Smooth muscle cell (in vitro differentiated cells): ENCODE measurements at regions not wholly inside any gene's neighbourhood (a gene's known extent, or its start where the extent isn't known, plus 50 kb on each side); places are given as distances from the start of the nearest gene placed in this dataset.

Experiments used
- DNase-seq: peaks from one replicate; lab custom pipeline; 2025; ENCODE audit not compliant: unreplicated experiment; lab: John Stamatoyannopoulos, UW
- H2AFZ ChIP-seq: fragments of 200-600 bp; sonication (generic); 2 replicates; pipeline ENCODE4 v1.6.0; 2016; ENCODE audit warnings: antibody characterized with exemption, low read depth, mild to moderate bottlenecking
- H3F3A ChIP-seq: fragments of 200-600 bp; sonication (generic); 2 replicates; pipeline ENCODE4 v1.6.0; 2017; ENCODE audit warnings: antibody characterized with exemption, low read depth
- H3K27ac ChIP-seq: fragments of 200-600 bp; sonication (generic); 2 replicates; pipeline ENCODE4 v1.5.1; 2016; ENCODE audit warnings: low read depth, mild to moderate bottlenecking
- H3K27me3 ChIP-seq: fragments of 200-600 bp; sonication (generic); 2 replicates; pipeline ENCODE4 v1.6.1; 2016; ENCODE audit warnings: low read depth, mild to moderate bottlenecking
- H3K36me3 ChIP-seq: fragments of 200-600 bp; sonication (generic); 2 replicates; pipeline ENCODE4 v1.5.1; 2016; ENCODE audit warnings: low read depth
- H3K4me1 ChIP-seq: fragments of 200-600 bp; sonication (generic); 2 replicates; pipeline ENCODE4 v1.5.1; 2016; ENCODE audit warnings: low read depth
- H3K4me2 ChIP-seq: fragments of 200-600 bp; sonication (generic); 2 replicates; pipeline ENCODE4 v1.6.0; 2016; ENCODE audit warnings: mild to moderate bottlenecking
- H3K4me3 ChIP-seq: fragments of 200-600 bp; sonication (generic); 2 replicates; pipeline ENCODE4 v1.5.1; 2016; ENCODE audit warnings: mild to moderate bottlenecking
- H3K79me2 ChIP-seq: fragments of 200-600 bp; sonication (generic); 2 replicates; pipeline ENCODE4 v1.6.0; 2016; ENCODE audit warnings: low read depth, mild to moderate bottlenecking
- H3K9ac ChIP-seq: fragments of 200-600 bp; sonication (generic); 2 replicates; pipeline ENCODE4 v1.6.0; 2016; ENCODE audit warnings: low read depth
- H3K9me3 ChIP-seq: fragments of 200-600 bp; sonication (generic); replicated peaks from 2 replicates; pipeline ENCODE4 v1.5.1; 2016; ENCODE audit warnings: low read depth
- H4K20me1 ChIP-seq: fragments of 200-600 bp; sonication (generic); 2 replicates; pipeline ENCODE4 v1.6.0; 2016; ENCODE audit warnings: low read depth
- WGBS: methylation state at CpG from one replicate; pipeline ENCODE4 v1.1.7; 2016; ENCODE audit warnings: low lambda C conversion rate; 5-methylcytosine and 5-hydroxymethylcytosine counted together
- TF ChIP-seq, protein P1 (sequence below): fragments of 200-600 bp; sonication (generic); IDR thresholded peaks from 2 replicates; pipeline ENCODE4 v1.5.1; 2017; ENCODE audit warnings: borderline replicate concordance, mild to moderate bottlenecking, antibody characterized with exemption; ENCODE audit not compliant: insufficient read depth, poor library complexity, severe bottlenecking

DNA sequence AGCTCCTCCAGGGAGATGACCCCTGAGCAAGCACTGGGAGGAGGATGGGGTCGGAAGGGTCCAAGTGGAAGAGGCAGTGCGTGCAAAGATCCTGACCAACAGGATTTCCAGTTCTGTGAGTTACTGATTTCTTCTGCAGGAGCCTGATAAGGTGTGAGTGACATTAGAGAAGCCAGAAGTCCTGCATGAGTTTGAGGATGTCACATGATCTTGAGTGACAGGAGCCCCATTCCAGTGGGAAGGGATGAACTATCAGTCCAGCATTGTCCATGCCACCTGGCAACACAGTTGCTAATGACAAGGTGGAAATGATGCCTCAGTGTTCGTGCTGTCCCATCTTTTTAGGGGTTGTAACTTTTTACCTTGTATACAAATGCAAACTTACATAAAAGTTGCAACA, 285.1 kb upstream of the HDAC4 start:
- H3K4me1 ChIP-seq: no peaks in the 10 kb centered on the region
- H2AFZ ChIP-seq: no peak overlapping the region
- TF ChIP-seq, protein P1, sequence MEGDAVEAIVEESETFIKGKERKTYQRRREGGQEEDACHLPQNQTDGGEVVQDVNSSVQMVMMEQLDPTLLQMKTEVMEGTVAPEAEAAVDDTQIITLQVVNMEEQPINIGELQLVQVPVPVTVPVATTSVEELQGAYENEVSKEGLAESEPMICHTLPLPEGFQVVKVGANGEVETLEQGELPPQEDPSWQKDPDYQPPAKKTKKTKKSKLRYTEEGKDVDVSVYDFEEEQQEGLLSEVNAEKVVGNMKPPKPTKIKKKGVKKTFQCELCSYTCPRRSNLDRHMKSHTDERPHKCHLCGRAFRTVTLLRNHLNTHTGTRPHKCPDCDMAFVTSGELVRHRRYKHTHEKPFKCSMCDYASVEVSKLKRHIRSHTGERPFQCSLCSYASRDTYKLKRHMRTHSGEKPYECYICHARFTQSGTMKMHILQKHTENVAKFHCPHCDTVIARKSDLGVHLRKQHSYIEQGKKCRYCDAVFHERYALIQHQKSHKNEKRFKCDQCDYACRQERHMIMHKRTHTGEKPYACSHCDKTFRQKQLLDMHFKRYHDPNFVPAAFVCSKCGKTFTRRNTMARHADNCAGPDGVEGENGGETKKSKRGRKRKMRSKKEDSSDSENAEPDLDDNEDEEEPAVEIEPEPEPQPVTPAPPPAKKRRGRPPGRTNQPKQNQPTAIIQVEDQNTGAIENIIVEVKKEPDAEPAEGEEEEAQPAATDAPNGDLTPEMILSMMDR: no peak
- no peak overlapping the region for H3K9ac ChIP-seq
- no peak overlapping the region for H3K4me2 ChIP-seq
- H3K27me3 ChIP-seq: peaks cover 2% of the 10 kb centered on the region
- H3F3A ChIP-seq: no peaks in the 10 kb centered on the region
- H3K27ac ChIP-seq: no peak overlapping the region
- no peaks in the 10 kb centered on the region for H3K36me3 ChIP-seq
- no peak for DNase-seq
- no peaks in the 10 kb centered on the region for H3K79me2 ChIP-seq
- 82% methylated on average over 3 of the region's 3 CpGs for WGBS
- H3K4me3 ChIP-seq: no peak overlapping the region
- H4K20me1 ChIP-seq: no peaks in the 10 kb centered on the region
- H3K9me3 ChIP-seq: no peaks in the 10 kb centered on the region

DNA sequence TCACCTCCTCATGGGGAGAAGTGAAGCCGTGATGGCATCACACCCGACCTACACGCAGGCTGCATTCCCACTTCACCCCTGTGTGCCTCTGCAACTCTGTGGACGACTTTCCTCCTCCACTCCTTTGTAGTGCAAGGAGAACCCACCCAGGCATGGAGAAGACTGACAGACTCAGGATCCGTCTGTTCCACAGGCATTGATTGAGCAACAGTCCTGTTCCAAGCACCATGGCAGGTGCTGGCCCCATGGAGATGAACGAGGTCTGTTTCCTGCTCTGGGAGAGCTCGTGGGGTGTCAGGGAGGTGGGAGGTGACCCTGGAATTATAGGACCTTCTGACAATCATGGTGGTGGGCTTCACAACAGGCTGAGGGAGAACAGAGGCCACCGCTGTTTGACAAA, 284.7 kb upstream of the HDAC4 start:
- no peak overlapping the region for H3K27ac ChIP-seq
- peaks cover 5% of the 10 kb centered on the region for H3K27me3 ChIP-seq
- TF ChIP-seq, protein P1: no peak
- no peaks in the 10 kb centered on the region for H3K79me2 ChIP-seq
- no peak overlapping the region for H3K4me2 ChIP-seq
- H3F3A ChIP-seq: no peaks in the 10 kb centered on the region
- no peaks in the 10 kb centered on the region for H4K20me1 ChIP-seq
- WGBS: 90% methylated on average over 8 of the region's 8 CpGs
- H3K4me1 ChIP-seq: no peaks in the 10 kb centered on the region
- H3K4me3 ChIP-seq: no peak overlapping the region
- H2AFZ ChIP-seq: no peak overlapping the region
- DNase-seq: no peak
- no peaks in the 10 kb centered on the region for H3K9me3 ChIP-seq
- H3K36me3 ChIP-seq: no peaks in the 10 kb centered on the region
- no peak overlapping the region for H3K9ac ChIP-seq

DNA sequence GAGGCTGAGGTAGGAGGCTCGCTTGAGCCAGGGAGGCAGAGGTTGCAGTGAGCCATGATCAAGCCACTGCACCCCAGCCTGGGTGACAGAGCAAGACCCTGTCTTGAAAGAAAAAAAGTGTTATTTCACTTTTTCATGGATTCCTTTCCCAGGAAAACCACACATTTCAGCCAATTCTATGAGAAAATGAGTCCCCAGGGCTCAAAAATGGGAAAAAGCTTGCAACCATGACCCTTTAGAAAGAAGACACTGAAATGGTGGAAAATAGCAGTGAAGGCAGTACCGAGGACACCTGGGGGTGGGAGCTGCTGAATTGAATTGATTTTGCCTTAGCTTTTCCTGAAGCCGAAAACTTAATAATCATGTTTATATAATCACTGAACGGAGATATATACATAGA, 284.2 kb upstream of the HDAC4 start:
- no peaks in the 10 kb centered on the region for H3K36me3 ChIP-seq

DNA sequence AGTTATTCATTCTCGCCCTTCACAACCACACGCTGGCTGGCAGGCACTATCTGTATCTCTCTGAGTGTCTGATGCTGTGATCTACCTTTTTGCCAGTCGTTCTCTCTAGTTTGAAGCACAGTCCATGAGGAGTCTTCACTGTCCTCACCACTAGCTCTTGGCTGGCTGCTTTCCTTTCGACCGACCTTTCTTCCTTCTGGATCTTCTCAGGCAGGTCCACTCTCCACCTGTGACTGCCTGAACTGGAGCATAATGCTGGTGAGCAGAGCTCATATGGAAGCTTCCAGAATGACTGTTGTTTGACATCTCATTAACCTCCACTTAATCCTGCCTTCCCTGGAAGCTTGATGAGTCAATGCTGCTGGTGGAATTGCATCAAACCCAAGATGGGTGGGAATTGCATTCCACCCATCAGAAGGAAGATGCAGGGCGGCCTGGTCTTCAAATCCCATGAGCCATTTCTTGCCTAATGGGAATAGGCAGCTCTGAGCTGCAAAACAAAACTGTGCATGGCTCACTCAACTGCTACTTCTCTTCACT, 283.5 kb upstream of the HDAC4 start:
- peaks cover 5% of the 10 kb centered on the region for H3K27me3 ChIP-seq
- no peak overlapping the region for H3K4me3 ChIP-seq
- DNase-seq: no peak
- no peak overlapping the region for H2AFZ ChIP-seq
- H4K20me1 ChIP-seq: no peaks in the 10 kb centered on the region
- TF ChIP-seq, protein P1: no peak
- no peak overlapping the region for H3K27ac ChIP-seq
- no peaks in the 10 kb centered on the region for H3K9me3 ChIP-seq
- H3F3A ChIP-seq: no peaks in the 10 kb centered on the region
- no peak overlapping the region for H3K4me2 ChIP-seq
- H3K9ac ChIP-seq: no peak overlapping the region
- WGBS: 86% methylated on average over 6 of the region's 6 CpGs
- H3K36me3 ChIP-seq: no peaks in the 10 kb centered on the region
- no peaks in the 10 kb centered on the region for H3K4me1 ChIP-seq
- no peaks in the 10 kb centered on the region for H3K79me2 ChIP-seq

More for the DNA sequence above, 284.2 kb upstream of the HDAC4 start:
- TF ChIP-seq, protein P1: no peak
- no peaks in the 10 kb centered on the region for H3K79me2 ChIP-seq
- no peak overlapping the region for H3K9ac ChIP-seq
- no peaks in the 10 kb centered on the region for H3F3A ChIP-seq
- H2AFZ ChIP-seq: no peak overlapping the region
- H3K4me2 ChIP-seq: no peak overlapping the region
- H3K4me3 ChIP-seq: no peak overlapping the region
- H3K4me1 ChIP-seq: no peaks in the 10 kb centered on the region
- H3K9me3 ChIP-seq: no peaks in the 10 kb centered on the region
- no peaks in the 10 kb centered on the region for H4K20me1 ChIP-seq
- H3K27me3 ChIP-seq: peaks cover 5% of the 10 kb centered on the region
- no peak for DNase-seq
- H3K27ac ChIP-seq: no peak overlapping the region
- WGBS: 93% methylated on average over 4 of the region's 4 CpGs
